ENCODE measurements at regions not wholly inside any gene's neighbourhood (a gene's known extent, or its start where the extent isn't known, plus 50 kb on each side); places are given as distances from the start of the nearest gene placed in this dataset.

DNA sequence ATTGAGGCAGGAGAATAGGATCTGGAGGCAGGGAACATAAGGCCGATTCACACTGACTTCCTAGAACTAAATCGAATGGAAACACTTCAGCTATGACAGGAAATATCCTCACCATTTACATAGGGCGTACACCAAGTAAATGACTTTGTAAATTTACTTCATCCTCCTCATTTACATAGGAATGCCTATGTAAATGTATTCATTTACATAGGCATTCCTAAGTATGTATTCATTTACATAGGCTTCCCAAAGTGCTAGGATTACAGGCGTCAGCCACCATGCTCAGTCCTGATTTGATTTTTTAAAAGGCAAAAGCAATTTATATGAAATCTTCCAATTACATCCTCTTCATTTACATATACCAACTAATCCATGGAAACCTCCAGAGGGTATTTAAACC is 133.1 kb upstream of the RFC3 start:
- TF ChIP-seq, protein P1, sequence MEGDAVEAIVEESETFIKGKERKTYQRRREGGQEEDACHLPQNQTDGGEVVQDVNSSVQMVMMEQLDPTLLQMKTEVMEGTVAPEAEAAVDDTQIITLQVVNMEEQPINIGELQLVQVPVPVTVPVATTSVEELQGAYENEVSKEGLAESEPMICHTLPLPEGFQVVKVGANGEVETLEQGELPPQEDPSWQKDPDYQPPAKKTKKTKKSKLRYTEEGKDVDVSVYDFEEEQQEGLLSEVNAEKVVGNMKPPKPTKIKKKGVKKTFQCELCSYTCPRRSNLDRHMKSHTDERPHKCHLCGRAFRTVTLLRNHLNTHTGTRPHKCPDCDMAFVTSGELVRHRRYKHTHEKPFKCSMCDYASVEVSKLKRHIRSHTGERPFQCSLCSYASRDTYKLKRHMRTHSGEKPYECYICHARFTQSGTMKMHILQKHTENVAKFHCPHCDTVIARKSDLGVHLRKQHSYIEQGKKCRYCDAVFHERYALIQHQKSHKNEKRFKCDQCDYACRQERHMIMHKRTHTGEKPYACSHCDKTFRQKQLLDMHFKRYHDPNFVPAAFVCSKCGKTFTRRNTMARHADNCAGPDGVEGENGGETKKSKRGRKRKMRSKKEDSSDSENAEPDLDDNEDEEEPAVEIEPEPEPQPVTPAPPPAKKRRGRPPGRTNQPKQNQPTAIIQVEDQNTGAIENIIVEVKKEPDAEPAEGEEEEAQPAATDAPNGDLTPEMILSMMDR (conservative IDR thresholded peaks at IDR 0.05 in 1 of 2, IDR thresholded peaks at IDR 0.05 in 1 of 2; ENCODE audit: extremely low read depth in 1 of 2, insufficient read depth in 1 of 2, low read depth in 1 of 2, low read length in 2 of 2), result no peak
- TF ChIP-seq EZH2 (IDR thresholded peaks at IDR 0.05; ENCODE audit: borderline replicate concordance, low read length), result no peak
